ENCODE measurements at regions not wholly inside any gene's neighbourhood (a gene's known extent, or its start where the extent isn't known, plus 50 kb on each side); places are given as distances from the start of the nearest gene placed in this dataset.

DNA sequence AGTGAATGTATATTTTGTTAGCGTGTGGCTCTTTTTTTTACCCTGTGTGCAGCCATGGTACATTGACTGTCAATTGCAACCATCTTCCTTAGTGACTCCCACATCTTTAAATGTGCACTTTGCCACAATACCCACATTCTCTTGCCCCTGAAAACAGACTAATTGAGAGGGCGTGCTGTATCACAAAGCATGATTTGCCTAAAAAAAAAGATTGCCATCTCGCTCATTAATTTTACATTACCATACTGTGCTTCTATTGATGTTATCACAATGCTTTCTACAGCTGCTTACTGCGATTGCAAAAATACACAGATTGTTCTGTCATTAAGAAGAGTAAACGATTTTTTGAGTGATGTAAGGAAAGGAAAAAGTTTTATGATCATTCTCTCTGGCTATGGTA, 613.1 kb upstream of the NRP1 start:
- POLR2A ChIA-PET, result no interaction called here
- Histone ChIP-seq H3K9me3 (no peaks in the 10 kb centered on the region; the same call in 1 of the 2 replicates), H3K4me3 (ENCODE audit: low read depth, low read length) (no peak overlapping the region), H3K27me3 (replicated peaks; ENCODE audit: control insufficient read depth, insufficient read depth, low read length) (no peaks in the 10 kb centered on the region), H3K4me1 (no peaks in the 10 kb centered on the region), H3K36me3 (ENCODE audit: control insufficient read depth, insufficient read depth, low read length) (no peaks in the 10 kb centered on the region)
- H3K27ac Mint-ChIP-seq (ENCODE audit: unreplicated experiment), result no peak overlapping the region
- intact Hi-C loops (cut with micrococcal nuclease; ENCODE audit: unreplicated experiment), result no loop called here
- DNase-seq, result no peak
- H3K4me1 Mint-ChIP-seq (ENCODE audit: low read depth, unreplicated experiment), result no peaks in the 10 kb centered on the region
- H3K4me3 Mint-ChIP-seq (ENCODE audit: unreplicated experiment), result no peak overlapping the region
- TF ChIP-seq, protein P1, sequence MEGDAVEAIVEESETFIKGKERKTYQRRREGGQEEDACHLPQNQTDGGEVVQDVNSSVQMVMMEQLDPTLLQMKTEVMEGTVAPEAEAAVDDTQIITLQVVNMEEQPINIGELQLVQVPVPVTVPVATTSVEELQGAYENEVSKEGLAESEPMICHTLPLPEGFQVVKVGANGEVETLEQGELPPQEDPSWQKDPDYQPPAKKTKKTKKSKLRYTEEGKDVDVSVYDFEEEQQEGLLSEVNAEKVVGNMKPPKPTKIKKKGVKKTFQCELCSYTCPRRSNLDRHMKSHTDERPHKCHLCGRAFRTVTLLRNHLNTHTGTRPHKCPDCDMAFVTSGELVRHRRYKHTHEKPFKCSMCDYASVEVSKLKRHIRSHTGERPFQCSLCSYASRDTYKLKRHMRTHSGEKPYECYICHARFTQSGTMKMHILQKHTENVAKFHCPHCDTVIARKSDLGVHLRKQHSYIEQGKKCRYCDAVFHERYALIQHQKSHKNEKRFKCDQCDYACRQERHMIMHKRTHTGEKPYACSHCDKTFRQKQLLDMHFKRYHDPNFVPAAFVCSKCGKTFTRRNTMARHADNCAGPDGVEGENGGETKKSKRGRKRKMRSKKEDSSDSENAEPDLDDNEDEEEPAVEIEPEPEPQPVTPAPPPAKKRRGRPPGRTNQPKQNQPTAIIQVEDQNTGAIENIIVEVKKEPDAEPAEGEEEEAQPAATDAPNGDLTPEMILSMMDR (IDR thresholded peaks at IDR 0.05; ENCODE audit: insufficient read depth in 1 of 2, low read depth in 1 of 2, low read length in 1 of 2, severe bottlenecking in 1 of 2, unreplicated experiment in 1 of 2), result no peak
- H3K27me3 Mint-ChIP-seq (ENCODE audit: insufficient read depth, unreplicated experiment), result no peaks in the 10 kb centered on the region
- H3K36me3 Mint-ChIP-seq (ENCODE audit: insufficient read depth, unreplicated experiment), result no peaks in the 10 kb centered on the region
- BruUV-seq (replicated peaks), result no TSS peak
- H3K9me3 Mint-ChIP-seq (ENCODE audit: unreplicated experiment), result peaks cover 26% of the 10 kb centered on the region
- CTCF ChIA-PET, result no interaction called here

DNA sequence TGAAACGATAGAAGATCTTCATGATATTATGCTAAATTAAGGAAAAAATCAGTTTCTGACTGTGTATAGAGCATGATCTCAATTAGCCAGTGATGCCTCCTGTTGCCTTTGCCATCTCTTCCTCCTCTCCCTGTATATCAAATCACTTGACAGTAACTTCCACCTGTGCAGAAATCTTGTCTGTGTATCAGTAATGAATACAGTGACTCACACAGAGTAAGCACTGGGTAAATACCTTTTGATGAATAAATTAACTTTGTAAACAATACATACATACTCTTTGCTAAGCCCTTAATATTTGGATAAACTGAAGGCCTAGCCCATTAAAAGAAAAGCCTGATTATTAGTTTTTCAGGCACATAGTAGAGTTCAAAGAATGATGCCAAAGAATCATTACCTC, 610.6 kb upstream of the NRP1 start:
- ChIA-PET POLR2A (no interaction called here), CTCF (no interaction called here)
- Mint-ChIP-seq H3K27ac (ENCODE audit: unreplicated experiment) (no peak overlapping the region), H3K36me3 (ENCODE audit: insufficient read depth, unreplicated experiment) (no peaks in the 10 kb centered on the region), H3K4me3 (ENCODE audit: unreplicated experiment) (no peak overlapping the region), H3K27me3 (ENCODE audit: insufficient read depth, unreplicated experiment) (no peaks in the 10 kb centered on the region), H3K4me1 (ENCODE audit: low read depth, unreplicated experiment) (no peaks in the 10 kb centered on the region), H3K9me3 (ENCODE audit: unreplicated experiment) (peaks cover 26% of the 10 kb centered on the region)
- intact Hi-C loops (cut with micrococcal nuclease; ENCODE audit: unreplicated experiment), result no loop called here
- no peak for DNase-seq
- no peaks in the 10 kb centered on the region for H3K4me1 ChIP-seq
- no peaks in the 10 kb centered on the region for H3K36me3 ChIP-seq (ENCODE audit: control insufficient read depth, insufficient read depth, low read length)
- TF ChIP-seq, protein P1 (IDR thresholded peaks at IDR 0.05; ENCODE audit: insufficient read depth in 1 of 2, low read depth in 1 of 2, low read length in 1 of 2, severe bottlenecking in 1 of 2, unreplicated experiment in 1 of 2), result no peak
- H3K27me3 ChIP-seq (replicated peaks; ENCODE audit: control insufficient read depth, insufficient read depth, low read length), result no peaks in the 10 kb centered on the region
- no TSS peak for BruUV-seq (replicated peaks)
- no peak overlapping the region for H3K4me3 ChIP-seq (ENCODE audit: low read depth, low read length)
- H3K9me3 ChIP-seq, result no peaks in the 10 kb centered on the region; the same call in 1 of the 2 replicates

DNA sequence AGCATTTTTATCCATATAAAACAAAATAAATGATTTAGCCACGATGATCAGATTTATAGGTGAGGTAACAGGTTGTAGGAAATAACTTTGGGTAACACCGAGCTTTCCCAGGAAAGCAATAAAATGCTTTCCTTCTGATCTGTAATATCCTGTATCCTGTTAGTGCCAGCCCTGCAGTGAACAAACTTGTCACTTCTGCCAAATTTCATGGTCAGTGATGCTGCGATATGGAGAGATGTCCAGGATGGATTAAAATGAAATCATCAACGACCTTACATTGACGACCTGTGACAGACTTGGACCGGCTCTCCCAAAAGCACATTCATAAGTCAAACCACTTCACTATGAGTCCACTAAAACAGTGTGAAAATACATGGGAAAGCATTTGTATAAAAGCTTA, 608.0 kb upstream of the NRP1 start:
- Mint-ChIP-seq H3K4me3 (ENCODE audit: unreplicated experiment) (no peak overlapping the region), H3K27ac (ENCODE audit: unreplicated experiment) (no peak overlapping the region), H3K27me3 (ENCODE audit: insufficient read depth, unreplicated experiment) (no peaks in the 10 kb centered on the region), H3K36me3 (ENCODE audit: insufficient read depth, unreplicated experiment) (no peaks in the 10 kb centered on the region), H3K9me3 (ENCODE audit: unreplicated experiment) (peaks cover 26% of the 10 kb centered on the region), H3K4me1 (ENCODE audit: low read depth, unreplicated experiment) (peaks cover 1% of the 10 kb centered on the region)
- intact Hi-C loops (cut with micrococcal nuclease; ENCODE audit: unreplicated experiment), result no loop called here
- POLR2A ChIA-PET, result no interaction called here
- Histone ChIP-seq H3K4me1 (no peaks in the 10 kb centered on the region), H3K9me3 (no peaks in the 10 kb centered on the region; the same call in 1 of the 2 replicates), H3K36me3 (ENCODE audit: control insufficient read depth, insufficient read depth, low read length) (no peaks in the 10 kb centered on the region), H3K4me3 (ENCODE audit: low read depth, low read length) (no peak overlapping the region), H3K27me3 (replicated peaks; ENCODE audit: control insufficient read depth, insufficient read depth, low read length) (no peaks in the 10 kb centered on the region)
- TF ChIP-seq, protein P1 (IDR thresholded peaks at IDR 0.05; ENCODE audit: insufficient read depth in 1 of 2, low read depth in 1 of 2, low read length in 1 of 2, severe bottlenecking in 1 of 2, unreplicated experiment in 1 of 2), result no peak
- DNase-seq, result no peak
- CTCF ChIA-PET, result no interaction called here
- BruUV-seq (replicated peaks), result no TSS peak

Data from Caco-2 (cell line).